OCI-LY3 (cell line): ENCODE measurements at regions not wholly inside any gene's neighbourhood (a gene's known extent, or its start where the extent isn't known, plus 50 kb on each side); places are given as distances from the start of the nearest gene placed in this dataset.

Experiments used
- CTCF ChIP-seq: fragments of 200-600, 300-600 bp; sonication (generic); IDR thresholded peaks from 2 replicates; pipeline ENCODE4 v1.5.1; 2014; ENCODE audit warnings: antibody characterized with exemption, low read length, low read depth
- EZH2phosphoT487 ChIP-seq: fragments of 200-600 bp; shearing (Covaris generic); IDR thresholded peaks from 2 replicates; pipeline ENCODE4 v1.6.1; 2018; ENCODE audit warnings: antibody characterized with exemption, mixed run types, low read depth

GRCh38 chr12:126347421-126347820 lies 1282.2 kb downstream of the AACS start:
- TF ChIP-seq CTCF, result no peak
- TF ChIP-seq EZH2phosphoT487, result no peak
